GM23338 (cell line): ENCODE measurements at regions not wholly inside any gene's neighbourhood (a gene's known extent, or its start where the extent isn't known, plus 50 kb on each side); places are given as distances from the start of the nearest gene placed in this dataset.
A peak's percentile ranks its signal among the peaks of the same experiment; 100 is the strongest.

Experiments used
- ATAC-seq: fragments of 200-7000 bp; cut with Tn5 transposase; 3 replicates; pipeline ENCODE4 v1.9.1; 2020
- DNase-seq: peaks from one replicate; pipeline ENCODE4 v3.0.0-alpha.2; 2015; ENCODE audit warnings: low spot score
- H2AFZ ChIP-seq: fragments of 200-600 bp; sonication (generic); 2 replicates; pipeline ENCODE4 v1.8.0; 2016; ENCODE audit warnings: antibody characterized with exemption, mild to moderate bottlenecking, moderate library complexity
- H3F3A ChIP-seq: fragments of 200-600 bp; sonication (generic); replicated peaks from 2 replicates; pipeline ENCODE4 v1.8.0; 2017; ENCODE audit warnings: antibody characterized with exemption, mixed run types, low read depth
- H3K27ac ChIP-seq: fragments of 200-600 bp; sonication (generic); 2 replicates; pipeline ENCODE4 v1.6.1; 2016; ENCODE audit warnings: low read depth
- H3K27me3 ChIP-seq: fragments of 200-600 bp; sonication (generic); 2 replicates; pipeline ENCODE4 v1.8.0; 2016; ENCODE audit warnings: mild to moderate bottlenecking, mixed run types, moderate library complexity; ENCODE audit not compliant: insufficient read depth
- H3K36me3 ChIP-seq: fragments of 200-600 bp; sonication (generic); 2 replicates; pipeline ENCODE4 v1.8.0; 2016; ENCODE audit warnings: mild to moderate bottlenecking; ENCODE audit not compliant: insufficient read depth
- H3K4me1 ChIP-seq: fragments of 200-600 bp; sonication (generic); 2 replicates; pipeline ENCODE4 v1.8.0; 2016; ENCODE audit warnings: mild to moderate bottlenecking, moderate library complexity; ENCODE audit not compliant: insufficient read depth
- H3K4me2 ChIP-seq: fragments of 200-600 bp; sonication (generic); 2 replicates; pipeline ENCODE4 v1.7.1; 2017; ENCODE audit warnings: mixed run types
- H3K4me3 ChIP-seq: fragments of 200-600 bp; sonication (generic); 2 replicates; pipeline ENCODE4 v1.6.1; 2016; ENCODE audit warnings: mixed run types
- H3K79me2 ChIP-seq: fragments of 200-600 bp; sonication (generic); replicated peaks from 2 replicates; pipeline ENCODE4 v1.8.0; 2017; ENCODE audit warnings: mild to moderate bottlenecking; ENCODE audit not compliant: insufficient read depth
- H3K9me2 ChIP-seq: fragments of 200-600 bp; sonication (generic); 2 replicates; pipeline ENCODE4 v1.8.0; 2017; ENCODE audit not compliant: insufficient read depth
- H4K20me1 ChIP-seq: fragments of 200-600 bp; sonication (generic); replicated peaks from 2 replicates; pipeline ENCODE4 v1.8.0; 2017; ENCODE audit warnings: mild to moderate bottlenecking; ENCODE audit not compliant: insufficient read depth
- H3K27ac Mint-ChIP-seq: 2 replicates; pipeline ENCODE4 v1.8.0; 2020; ENCODE audit warnings: inconsistent platforms, mild to moderate bottlenecking, moderate library complexity, mixed read lengths
- H3K27me3 Mint-ChIP-seq: 3 replicates; pipeline ENCODE4 v1.8.0; 2022; ENCODE audit warnings: low read depth, mild to moderate bottlenecking, moderate library complexity, mixed read lengths, inconsistent platforms; ENCODE audit not compliant: insufficient read depth, poor library complexity
- H3K36me3 Mint-ChIP-seq: 3 replicates; pipeline ENCODE4 v1.8.0; 2021; ENCODE audit warnings: low read depth, mild to moderate bottlenecking, inconsistent platforms, moderate library complexity, mixed read lengths
- H3K4me1 Mint-ChIP-seq: 3 replicates; pipeline ENCODE4 v1.8.0; 2020; ENCODE audit warnings: mild to moderate bottlenecking, inconsistent platforms, mixed read lengths
- H3K4me3 Mint-ChIP-seq: 3 replicates; pipeline ENCODE4 v1.8.0; 2021; ENCODE audit warnings: moderate library complexity, mild to moderate bottlenecking, inconsistent platforms, mixed read lengths
- H3K9me3 Mint-ChIP-seq: 3 replicates; pipeline ENCODE4 v1.8.0; 2020; ENCODE audit warnings: moderate library complexity, mild to moderate bottlenecking, inconsistent platforms, mixed read lengths
- JUNB ChIP-seq: IDR thresholded peaks from one replicate; pipeline ENCODE4 v1.6.1; 2016; ENCODE audit warnings: antibody characterized with exemption; ENCODE audit not compliant: unreplicated experiment
- STAT1 ChIP-seq: IDR thresholded peaks from one replicate; pipeline ENCODE4 v1.6.1; 2016; ENCODE audit warnings: antibody characterized with exemption; ENCODE audit not compliant: unreplicated experiment
- ZNF114 ChIP-seq: fragments of 250-450 bp; sonication (Bioruptor Pico); IDR thresholded peaks from 2 replicates; pipeline ENCODE4 v1.5.0; 2020; ENCODE audit warnings: mild to moderate bottlenecking, moderate library complexity
- TF ChIP-seq, protein P1 (sequence below): fragments of 250-450 bp; sonication (Bioruptor Pico); IDR thresholded peaks from 2 replicates; pipeline ENCODE4 v1.5.0; 2020; ENCODE audit warnings: mild to moderate bottlenecking, moderate library complexity

DNA sequence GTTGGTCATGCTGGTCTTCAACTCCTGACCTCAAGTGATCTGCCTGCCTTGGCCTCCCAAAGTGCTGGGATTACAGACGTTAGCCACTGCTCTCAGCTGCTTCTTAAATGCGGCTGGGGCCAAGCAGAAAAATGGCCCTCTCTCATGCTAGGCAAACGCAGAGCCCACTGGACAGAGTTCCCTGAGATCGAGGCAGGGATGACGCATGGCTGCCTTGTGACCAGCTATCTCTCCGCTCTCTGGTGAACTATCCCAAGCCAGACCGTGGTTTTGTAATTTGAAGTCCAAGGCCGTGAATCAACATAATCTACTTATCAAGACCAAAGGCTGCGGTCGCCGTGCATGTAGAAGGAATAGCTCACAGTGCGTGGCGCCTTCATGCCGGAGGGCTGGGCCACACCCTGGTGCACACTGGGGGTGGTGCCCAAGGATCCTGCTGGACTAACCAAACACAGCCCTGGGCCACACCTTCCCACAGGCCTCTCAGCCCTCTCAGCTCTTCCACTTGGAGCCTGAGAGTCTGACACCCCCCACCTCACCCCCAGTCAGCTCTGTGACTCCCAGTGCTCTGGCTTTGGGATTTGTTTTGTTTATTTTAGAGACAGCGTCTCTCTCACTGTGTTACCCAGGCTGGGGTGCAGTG, 88.1 kb upstream of the CUX1 start (continued):
- TF ChIP-seq, protein P1, sequence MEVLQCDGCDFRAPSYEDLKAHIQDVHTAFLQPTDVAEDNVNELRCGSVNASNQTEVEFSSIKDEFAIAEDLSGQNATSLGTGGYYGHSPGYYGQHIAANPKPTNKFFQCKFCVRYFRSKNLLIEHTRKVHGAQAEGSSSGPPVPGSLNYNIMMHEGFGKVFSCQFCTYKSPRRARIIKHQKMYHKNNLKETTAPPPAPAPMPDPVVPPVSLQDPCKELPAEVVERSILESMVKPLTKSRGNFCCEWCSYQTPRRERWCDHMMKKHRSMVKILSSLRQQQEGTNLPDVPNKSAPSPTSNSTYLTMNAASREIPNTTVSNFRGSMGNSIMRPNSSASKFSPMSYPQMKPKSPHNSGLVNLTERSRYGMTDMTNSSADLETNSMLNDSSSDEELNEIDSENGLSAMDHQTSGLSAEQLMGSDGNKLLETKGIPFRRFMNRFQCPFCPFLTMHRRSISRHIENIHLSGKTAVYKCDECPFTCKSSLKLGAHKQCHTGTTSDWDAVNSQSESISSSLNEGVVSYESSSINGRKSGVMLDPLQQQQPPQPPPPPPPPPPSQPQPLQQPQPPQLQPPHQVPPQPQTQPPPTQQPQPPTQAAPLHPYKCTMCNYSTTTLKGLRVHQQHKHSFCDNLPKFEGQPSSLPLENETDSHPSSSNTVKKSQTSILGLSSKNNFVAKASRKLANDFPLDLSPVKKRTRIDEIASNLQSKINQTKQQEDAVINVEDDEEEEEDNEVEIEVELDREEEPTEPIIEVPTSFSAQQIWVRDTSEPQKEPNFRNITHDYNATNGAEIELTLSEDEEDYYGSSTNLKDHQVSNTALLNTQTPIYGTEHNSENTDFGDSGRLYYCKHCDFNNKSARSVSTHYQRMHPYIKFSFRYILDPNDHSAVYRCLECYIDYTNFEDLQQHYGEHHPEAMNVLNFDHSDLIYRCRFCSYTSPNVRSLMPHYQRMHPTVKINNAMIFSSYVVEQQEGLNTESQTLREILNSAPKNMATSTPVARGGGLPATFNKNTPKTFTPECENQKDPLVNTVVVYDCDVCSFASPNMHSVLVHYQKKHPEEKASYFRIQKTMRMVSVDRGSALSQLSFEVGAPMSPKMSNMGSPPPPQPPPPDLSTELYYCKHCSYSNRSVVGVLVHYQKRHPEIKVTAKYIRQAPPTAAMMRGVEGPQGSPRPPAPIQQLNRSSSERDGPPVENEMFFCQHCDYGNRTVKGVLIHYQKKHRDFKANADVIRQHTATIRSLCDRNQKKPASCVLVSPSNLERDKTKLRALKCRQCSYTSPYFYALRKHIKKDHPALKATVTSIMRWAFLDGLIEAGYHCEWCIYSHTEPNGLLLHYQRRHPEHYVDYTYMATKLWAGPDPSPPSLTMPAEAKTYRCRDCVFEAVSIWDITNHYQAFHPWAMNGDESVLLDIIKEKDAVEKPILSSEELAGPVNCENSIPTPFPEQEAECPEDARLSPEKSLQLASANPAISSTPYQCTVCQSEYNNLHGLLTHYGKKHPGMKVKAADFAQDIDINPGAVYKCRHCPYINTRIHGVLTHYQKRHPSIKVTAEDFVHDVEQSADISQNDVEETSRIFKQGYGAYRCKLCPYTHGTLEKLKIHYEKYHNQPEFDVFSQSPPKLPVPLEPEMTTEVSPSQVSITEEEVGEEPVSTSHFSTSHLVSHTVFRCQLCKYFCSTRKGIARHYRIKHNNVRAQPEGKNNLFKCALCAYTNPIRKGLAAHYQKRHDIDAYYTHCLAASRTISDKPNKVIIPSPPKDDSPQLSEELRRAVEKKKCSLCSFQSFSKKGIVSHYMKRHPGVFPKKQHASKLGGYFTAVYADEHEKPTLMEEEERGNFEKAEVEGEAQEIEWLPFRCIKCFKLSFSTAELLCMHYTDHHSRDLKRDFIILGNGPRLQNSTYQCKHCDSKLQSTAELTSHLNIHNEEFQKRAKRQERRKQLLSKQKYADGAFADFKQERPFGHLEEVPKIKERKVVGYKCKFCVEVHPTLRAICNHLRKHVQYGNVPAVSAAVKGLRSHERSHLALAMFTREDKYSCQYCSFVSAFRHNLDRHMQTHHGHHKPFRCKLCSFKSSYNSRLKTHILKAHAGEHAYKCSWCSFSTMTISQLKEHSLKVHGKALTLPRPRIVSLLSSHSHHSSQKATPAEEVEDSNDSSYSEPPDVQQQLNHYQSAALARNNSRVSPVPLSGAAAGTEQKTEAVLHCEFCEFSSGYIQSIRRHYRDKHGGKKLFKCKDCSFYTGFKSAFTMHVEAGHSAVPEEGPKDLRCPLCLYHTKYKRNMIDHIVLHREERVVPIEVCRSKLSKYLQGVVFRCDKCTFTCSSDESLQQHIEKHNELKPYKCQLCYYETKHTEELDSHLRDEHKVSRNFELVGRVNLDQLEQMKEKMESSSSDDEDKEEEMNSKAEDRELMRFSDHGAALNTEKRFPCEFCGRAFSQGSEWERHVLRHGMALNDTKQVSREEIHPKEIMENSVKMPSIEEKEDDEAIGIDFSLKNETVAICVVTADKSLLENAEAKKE (CRISPR knock-in tag), result no peak
- no peak for TF ChIP-seq JUNB
- TF ChIP-seq STAT1, result no peak
- TF ChIP-seq ZNF114, result no peak

- peak; percentile 51 for DNase-seq
- no peak overlapping the region for H3K4me2 ChIP-seq
- no peak overlapping the region for H3K4me3 Mint-ChIP-seq
- H3K27ac ChIP-seq, result 0 out of 2 replicates have a peak overlapping the region, but pooled peaks have one; percentile 23
- H3F3A ChIP-seq, result peaks cover 4% of the 10 kb centered on the region; the same call in 1 of the 2 replicates
- ATAC-seq, result peak; percentile 39
- no peaks in the 10 kb centered on the region for H3K9me3 Mint-ChIP-seq
- peaks cover 13% of the 10 kb centered on the region; the same call in 1 of the 2 replicates for H3K4me1 ChIP-seq
- no peaks in the 10 kb centered on the region for H3K27me3 ChIP-seq
- H3K79me2 ChIP-seq, result no peaks in the 10 kb centered on the region
- H4K20me1 ChIP-seq, result no peaks in the 10 kb centered on the region
- H2AFZ ChIP-seq, result peak overlapping the region; percentile 45
- TF ChIP-seq STAT1, result no peak
- H3K36me3 ChIP-seq, result no peaks in the 10 kb centered on the region
- H3K9me2 ChIP-seq, result no peaks in the 10 kb centered on the region
- H3K27me3 Mint-ChIP-seq, result peaks cover 14% of the 10 kb centered on the region
- no peaks in the 10 kb centered on the region for H3K36me3 Mint-ChIP-seq
- no peak overlapping the region for H3K4me3 ChIP-seq
- peaks cover 22% of the 10 kb centered on the region for H3K4me1 Mint-ChIP-seq
- H3K27ac Mint-ChIP-seq, result peak overlapping the region; percentile 25; the same call in 1 of the 2 replicates
These were observed 85.8 kb upstream of the CUX1 start for GRCh38 chr7:101731502-101732084.
